IMR-90 (cell line): ENCODE measurements at regions not wholly inside any gene's neighbourhood (a gene's known extent, or its start where the extent isn't known, plus 50 kb on each side); places are given as distances from the start of the nearest gene placed in this dataset.

Experiments
- ATAC-seq: fragments of 200-7000 bp; cut with Tn5 transposase; 2 replicates; pipeline ENCODE4 v1.9.1; 2020; ENCODE audit warnings: low read depth, mild to moderate bottlenecking, moderate library complexity
- BruUV-seq: library from RNA; stranded (reverse); fragments of 400-500 nt; replicated peaks from 2 replicates; lab custom pipeline; 2021; lab: Mats Ljungman, UMichigan
- CTCF ChIA-PET: fragments of 300-600 bp; formaldehyde crosslinking; extraction: SDS; loops from one replicate; lab custom pipeline; 2021; ENCODE audit warnings: antibody characterized with exemption; lab: Yijun Ruan, JAX
- POLR2A ChIA-PET: fragments of 300-600 bp; sonication (Branson Sonifier 250); formaldehyde crosslinking; loops from one replicate; lab custom pipeline; 2022; ENCODE audit warnings: antibody characterized with exemption; ENCODE audit not compliant: unreplicated experiment; lab: Charles Lee
- DNase-seq: peaks from one replicate; pipeline ENCODE4 v3.0.0; 2013
- H2AFZ ChIP-seq: replicated peaks from 2 replicates; pipeline ENCODE3; 2013; ENCODE audit warnings: low read length, mild to moderate bottlenecking; ENCODE audit not compliant: poor library complexity
- H2AK5ac ChIP-seq: 2 replicates; pipeline ENCODE4 v1.6.1; 2013; ENCODE audit warnings: low read depth, low read length, inconsistent platforms
- H2AK9ac ChIP-seq: replicated peaks from 2 replicates; pipeline ENCODE3; 2013; ENCODE audit warnings: mild to moderate bottlenecking, low read depth, low read length, moderate library complexity; ENCODE audit not compliant: poor library complexity
- H2BK120ac ChIP-seq: 2 replicates; pipeline ENCODE4 v1.6.1; 2013; ENCODE audit warnings: low read depth, low read length, inconsistent platforms
- H2BK15ac ChIP-seq: 3 replicates; pipeline ENCODE4 v1.6.1; 2013; ENCODE audit warnings: low read depth, low read length, inconsistent platforms
- H2BK20ac ChIP-seq: 2 replicates; pipeline ENCODE4 v1.6.1; 2013; ENCODE audit warnings: low read depth, mild to moderate bottlenecking, inconsistent platforms, low read length, moderate library complexity
- H2BK5ac ChIP-seq: 2 replicates; pipeline ENCODE4 v1.6.1; 2013; ENCODE audit warnings: mild to moderate bottlenecking, low read depth, low read length, inconsistent platforms; ENCODE audit not compliant: poor library complexity, severe bottlenecking
- H3K14ac ChIP-seq: replicated peaks from 2 replicates; pipeline ENCODE4 v1.6.1; 2013; ENCODE audit warnings: low read depth, low read length, inconsistent platforms
- H3K18ac ChIP-seq: 2 replicates; pipeline ENCODE4 v1.6.1; 2013; ENCODE audit warnings: low read depth, low read length, control low read depth
- H3K23ac ChIP-seq: 2 replicates; pipeline ENCODE4 v1.6.1; 2013; ENCODE audit warnings: low read depth, low read length, inconsistent platforms
- H3K27ac ChIP-seq: 2 replicates; pipeline ENCODE4 v1.5.1; 2013; ENCODE audit warnings: mild to moderate bottlenecking, control low read depth, low read length; ENCODE audit not compliant: insufficient read depth
- H3K27me3 ChIP-seq: 2 replicates; pipeline ENCODE4 v1.6.1; 2013; ENCODE audit warnings: low read length; ENCODE audit not compliant: control insufficient read depth, insufficient read depth
- H3K36me3 ChIP-seq: 2 replicates; pipeline ENCODE4 v1.6.1; 2013; ENCODE audit warnings: low read length, mixed read lengths; ENCODE audit not compliant: control insufficient read depth, insufficient read depth
- H3K4ac ChIP-seq: 2 replicates; pipeline ENCODE4 v1.6.1; 2013; ENCODE audit warnings: low read depth, low read length, inconsistent platforms
- H3K4me1 ChIP-seq: 2 replicates; pipeline ENCODE4 v1.6.1; 2013; ENCODE audit warnings: low read length, mixed read lengths; ENCODE audit not compliant: control insufficient read depth, insufficient read depth
- H3K4me2 ChIP-seq: 2 replicates; pipeline ENCODE4 v1.6.1; 2013; ENCODE audit warnings: low read depth, mild to moderate bottlenecking, control low read depth, low read length, moderate library complexity
- H3K4me3 ChIP-seq: 2 replicates; pipeline ENCODE4 v1.5.1; 2013; ENCODE audit warnings: low read depth, mild to moderate bottlenecking, control low read depth, low read length, moderate library complexity; ENCODE audit not compliant: insufficient read depth
- H3K56ac ChIP-seq: 2 replicates; pipeline ENCODE4 v1.6.1; 2013; ENCODE audit warnings: low read length, inconsistent platforms; ENCODE audit not compliant: insufficient read depth; ENCODE audit errors: extremely low read depth
- H3K79me1 ChIP-seq, 2 experiments: 2 replicates each; pipeline ENCODE4 v1.6.1; 2013; ENCODE audit warnings: low read length in 2 of 2, inconsistent platforms in 1 of 2, low read depth in 1 of 2
- H3K9ac ChIP-seq: 2 replicates; pipeline ENCODE4 v1.6.1; 2013; ENCODE audit warnings: low read depth, low read length, control low read depth
- H3K9me1 ChIP-seq: 2 replicates; pipeline ENCODE4 v1.6.1; 2013; ENCODE audit warnings: low read length, inconsistent platforms; ENCODE audit not compliant: insufficient read depth
- H3K9me3 ChIP-seq: 2 replicates; pipeline ENCODE4 v1.6.1; 2013; ENCODE audit warnings: low read length; ENCODE audit not compliant: control insufficient read depth, insufficient read depth
- H4K20me1 ChIP-seq: 2 replicates; pipeline ENCODE4 v1.6.1; 2013; ENCODE audit warnings: low read length, inconsistent platforms; ENCODE audit not compliant: insufficient read depth
- H4K5ac ChIP-seq: 2 replicates; pipeline ENCODE4 v1.6.1; 2013; ENCODE audit warnings: mild to moderate bottlenecking, low read depth, low read length, control low read depth
- H4K8ac ChIP-seq, 2 experiments: 2 replicates each; pipeline ENCODE4 v1.6.1; 2013; ENCODE audit warnings: low read depth in 2 of 2, low read length in 2 of 2, control low read depth in 1 of 2, inconsistent platforms in 1 of 2
- H4K91ac ChIP-seq: 2 replicates; pipeline ENCODE4 v1.6.1; 2013; ENCODE audit warnings: low read depth, low read length, inconsistent platforms; ENCODE audit not compliant: insufficient read depth
- BHLHE40 ChIP-seq: fragments of 150-350 bp; IDR thresholded peaks from 2 replicates; pipeline ENCODE4 v1.6.1; 2016; ENCODE audit warnings: mild to moderate bottlenecking, low read depth, low read length
- CEBPB ChIP-seq: IDR thresholded peaks from 2 replicates; pipeline ENCODE4 v1.6.1; 2012; ENCODE audit warnings: low read depth, low read length, improper control_type of control experiment
- CHD1 ChIP-seq: IDR thresholded peaks from 2 replicates; pipeline ENCODE4 v1.6.1; 2012; ENCODE audit warnings: low read depth, low read length, improper control_type of control experiment
- CTCF ChIP-seq: conservative IDR thresholded peaks from 2 replicates; pipeline ENCODE4 v1.5.1; 2012; ENCODE audit warnings: mild to moderate bottlenecking, low read depth, low read length, improper control_type of control experiment
- ELK1 ChIP-seq: fragments of 150-350 bp; IDR thresholded peaks from 2 replicates; pipeline ENCODE4 v1.6.1; 2016; ENCODE audit warnings: low read depth, mild to moderate bottlenecking, low read length, moderate library complexity, borderline replicate concordance
- FOS ChIP-seq: fragments of 150-350 bp; IDR thresholded peaks from 2 replicates; pipeline ENCODE4 v1.6.1; 2016; ENCODE audit warnings: low read depth, low read length
- MAFK ChIP-seq: IDR thresholded peaks from 2 replicates; pipeline ENCODE4 v1.6.1; 2012; ENCODE audit warnings: low read depth, low read length, improper control_type of control experiment
- MAZ ChIP-seq: IDR thresholded peaks from 2 replicates; pipeline ENCODE4 v1.6.1; 2012; ENCODE audit warnings: low read depth, mild to moderate bottlenecking, low read length, improper control_type of control experiment, moderate library complexity, borderline replicate concordance
- MXI1 ChIP-seq: IDR thresholded peaks from 2 replicates; pipeline ENCODE4 v1.6.1; 2012; ENCODE audit warnings: low read depth, mild to moderate bottlenecking, low read length, moderate library complexity, borderline replicate concordance
- NFE2L2 ChIP-seq: fragments of 150-350 bp; IDR thresholded peaks from 2 replicates; pipeline ENCODE4 v1.6.1; 2016; ENCODE audit warnings: low read depth, mild to moderate bottlenecking, low read length
- POLR2A ChIP-seq: IDR thresholded peaks from 2 replicates; pipeline ENCODE4 v1.6.1; 2012; ENCODE audit warnings: mild to moderate bottlenecking, low read depth, low read length
- RAD21 ChIP-seq: IDR thresholded peaks from 2 replicates; pipeline ENCODE4 v1.6.1; 2012; ENCODE audit warnings: low read length, improper control_type of control experiment
- RCOR1 ChIP-seq: IDR thresholded peaks from 2 replicates; pipeline ENCODE4 v1.6.1; 2012; ENCODE audit warnings: mild to moderate bottlenecking, low read length, improper control_type of control experiment; ENCODE audit not compliant: insufficient replicate concordance
- RFX5 ChIP-seq: IDR thresholded peaks from 2 replicates; pipeline ENCODE4 v1.8.0; 2012; ENCODE audit warnings: low read depth, mild to moderate bottlenecking, low read length, moderate library complexity
- SMC3 ChIP-seq: fragments of 150-350 bp; IDR thresholded peaks from 2 replicates; pipeline ENCODE4 v1.6.1; 2016; ENCODE audit warnings: low read depth, mild to moderate bottlenecking, antibody characterized with exemption, low read length, moderate library complexity
- USF2 ChIP-seq: fragments of 150-350 bp; IDR thresholded peaks from 2 replicates; pipeline ENCODE4 v1.6.1; 2017; ENCODE audit warnings: mild to moderate bottlenecking, antibody characterized with exemption, low read length, low read depth
- WGBS, 2 experiments: methylation state at CpG; one replicate each; pipeline versions ENCODE4 v1.1.5 to v1.1.7; 2013; ENCODE audit warnings: missing lambda C conversion rate in 2 of 2; ENCODE audit not compliant: insufficient read length in 1 of 2; ENCODE audit errors: extremely low coverage in 2 of 2; 5-methylcytosine and 5-hydroxymethylcytosine counted together
- dilution Hi-C: fragments of 300-500 bp; cut with HindIII; formaldehyde crosslinking; loops from one replicate; pipeline ENCODE4 v1.14.3; 2018; ENCODE audit warnings: low sequenced_read_pairs; ENCODE audit not compliant: unreplicated experiment
- in situ Hi-C: fragments of 300-500 bp; cut with MboI; formaldehyde crosslinking; loops from 3 replicates; pipeline ENCODE4 v1.14.3; 2019; ENCODE audit warnings: low sequenced_read_pairs, inconsistent platforms, mixed read lengths
- intact Hi-C: fragments of 100-400 bp; cut with micrococcal nuclease; formaldehyde crosslinking; loops from 2 replicates; pipeline ENCODE4 v1.10.0; 2022

- H3K4me1 ChIP-seq: no peaks in the 10 kb centered on the region
- TF ChIP-seq BHLHE40: no peak
- TF ChIP-seq POLR2A: no peak
- TF ChIP-seq MXI1: no peak
- TF ChIP-seq SMC3: no peak
- no peak for TF ChIP-seq ELK1
- no peak for TF ChIP-seq NFE2L2
- TF ChIP-seq FOS: no peak
- TF ChIP-seq MAZ: no peak
- TF ChIP-seq RFX5: no peak
- no peak for TF ChIP-seq MAFK
- no peak for TF ChIP-seq CHD1
- TF ChIP-seq USF2: no peak
- no peak for TF ChIP-seq CEBPB
- no peak for TF ChIP-seq RAD21
- no peak for TF ChIP-seq RCOR1
- no peak for TF ChIP-seq CTCF
- H4K5ac ChIP-seq: no peak overlapping the region
- in situ Hi-C loops (no loop called here), dilution Hi-C loops (no loop called here), intact Hi-C loops (no loop called here)
- H3K23ac ChIP-seq: no peak overlapping the region
- ATAC-seq (no peak), DNase-seq (no peak)
- ChIA-PET CTCF (no interaction called here), POLR2A (no interaction called here)
- no peaks in the 10 kb centered on the region for H4K20me1 ChIP-seq
- no peak overlapping the region for H2BK5ac ChIP-seq
- no peak overlapping the region for H2AK9ac ChIP-seq
- no peak overlapping the region for H2BK20ac ChIP-seq
- peaks cover 5% of the 10 kb centered on the region; the same call in 1 of the 2 replicates for H3K27me3 ChIP-seq
- no peak overlapping the region for H2BK15ac ChIP-seq
- H2AK5ac ChIP-seq: no peak overlapping the region
- no peak overlapping the region for H3K18ac ChIP-seq
- H3K36me3 ChIP-seq: no peaks in the 10 kb centered on the region
- no peak overlapping the region for H3K14ac ChIP-seq
- no peaks in the 10 kb centered on the region for H3K9me1 ChIP-seq
- no peak overlapping the region for H3K27ac ChIP-seq
- no peak overlapping the region for H3K4ac ChIP-seq
- no peak overlapping the region for H4K8ac ChIP-seq
- BruUV-seq: no TSS peak
- no peaks in the 10 kb centered on the region for H3K9me3 ChIP-seq
- H3K9ac ChIP-seq: no peak overlapping the region
- H3K4me3 ChIP-seq: no peak overlapping the region
- no peaks in the 10 kb centered on the region for H3K79me1 ChIP-seq
- no CpG with 5 or more reads among the region's 7 CpGs for WGBS, 2 experiments
- H3K56ac ChIP-seq: no peak overlapping the region
- no peak overlapping the region for H2AFZ ChIP-seq
- no peak overlapping the region for H2BK120ac ChIP-seq
- no peak overlapping the region for H4K91ac ChIP-seq
- H3K4me2 ChIP-seq: no peak overlapping the region
Observed at GRCh38 chr14:95007921-95008320, 149.4 kb downstream of the DICER1 start.
